ENCODE measurements at regions not wholly inside any gene's neighbourhood (a gene's known extent, or its start where the extent isn't known, plus 50 kb on each side); places are given as distances from the start of the nearest gene placed in this dataset.

GRCh38 chr6:126419901-126420300, 80.0 kb downstream of the CENPW start:
- TF ChIP-seq TAF1 (IDR thresholded peaks at IDR 0.05; ENCODE audit: borderline replicate concordance, low read depth, low read length) (no peak), POLR2A (IDR thresholded peaks at IDR 0.05; ENCODE audit: low read depth, low read length) (no peak)
